GM23248 (cell line): ENCODE measurements at regions not wholly inside any gene's neighbourhood (a gene's known extent, or its start where the extent isn't known, plus 50 kb on each side); places are given as distances from the start of the nearest gene placed in this dataset.

Experiments
- EZH2 ChIP-seq: fragments of 200-600 bp; sonication (generic); IDR thresholded peaks from 2 replicates; pipeline ENCODE4 v1.6.1; 2018; ENCODE audit warnings: antibody characterized with exemption, mild to moderate bottlenecking; ENCODE audit not compliant: insufficient read depth, poor library complexity, severe bottlenecking
- EZH2phosphoT487 ChIP-seq: fragments of 200-600 bp; sonication (generic); IDR thresholded peaks from 2 replicates; pipeline ENCODE4 v1.6.1; 2018; ENCODE audit warnings: antibody characterized with exemption, moderate library complexity, mild to moderate bottlenecking, low read depth; ENCODE audit not compliant: insufficient read depth

DNA sequence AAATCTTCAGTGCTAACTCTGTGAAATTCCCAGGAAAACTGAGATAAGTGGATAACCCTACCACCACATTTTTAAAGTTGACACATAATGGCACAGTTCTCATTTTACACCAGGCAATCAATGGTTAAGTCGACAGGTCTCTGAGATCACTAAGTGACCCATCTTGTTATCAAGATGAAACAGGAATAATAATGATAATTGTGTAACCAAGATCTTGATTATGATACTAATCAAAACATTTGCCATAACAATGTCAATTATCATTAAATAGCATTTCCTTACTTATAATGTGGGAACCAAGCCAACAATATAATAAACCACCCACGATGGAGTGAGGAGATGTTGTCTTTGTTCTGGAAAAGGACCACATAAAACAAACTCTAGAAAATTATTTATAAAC lies 541.6 kb downstream of the TFAP2B start:
- TF ChIP-seq EZH2 (no peak), EZH2phosphoT487 (no peak)
